ENCODE measurements at regions not wholly inside any gene's neighbourhood (a gene's known extent, or its start where the extent isn't known, plus 50 kb on each side); places are given as distances from the start of the nearest gene placed in this dataset.

GRCh38 chr12:92571844-92572543, 130.8 kb upstream of the PLEKHG7 start:
- Histone ChIP-seq H3K4me3 (replicated peaks; ENCODE audit: low read depth, low read length) (no peak overlapping the region), H3K27me3 (replicated peaks; ENCODE audit: control insufficient read depth, insufficient read depth, low read length) (no peaks in the 10 kb centered on the region), H3K36me3 (ENCODE audit: control insufficient read depth, insufficient read depth, low read length) (0 out of 2 replicates have a peak, but pooled peaks cover 2% of the 10 kb centered on the region)
- TF ChIP-seq CTCF (IDR thresholded peaks at IDR 0.05; ENCODE audit: insufficient read depth, low read length, poor library complexity, severe bottlenecking) = no peak
- DNase-seq (ENCODE audit: extremely low read depth, insufficient read length) = no peak

GRCh38 chr12:92571169-92571568, 131.6 kb upstream of the PLEKHG7 start:
- DNase-seq (ENCODE audit: extremely low read depth, insufficient read length) = no peak
- Histone ChIP-seq H3K4me3 (replicated peaks; ENCODE audit: low read depth, low read length) (no peak overlapping the region), H3K36me3 (ENCODE audit: control insufficient read depth, insufficient read depth, low read length) (0 out of 2 replicates have a peak, but pooled peaks cover 2% of the 10 kb centered on the region), H3K27me3 (replicated peaks; ENCODE audit: control insufficient read depth, insufficient read depth, low read length) (no peaks in the 10 kb centered on the region)
- no peak for TF ChIP-seq CTCF (IDR thresholded peaks at IDR 0.05; ENCODE audit: insufficient read depth, low read length, poor library complexity, severe bottlenecking)

- TF ChIP-seq CTCF (IDR thresholded peaks at IDR 0.05; ENCODE audit: insufficient read depth, low read length, poor library complexity, severe bottlenecking) = peak; percentile 53
- Histone ChIP-seq H3K4me3 (replicated peaks; ENCODE audit: low read depth, low read length) (no peak overlapping the region), H3K27me3 (replicated peaks; ENCODE audit: control insufficient read depth, insufficient read depth, low read length) (no peaks in the 10 kb centered on the region), H3K36me3 (ENCODE audit: control insufficient read depth, insufficient read depth, low read length) (peaks cover 2% of the 10 kb centered on the region; the same call in 1 of the 2 replicates)
- peak; percentile 70 for DNase-seq (ENCODE audit: extremely low read depth, insufficient read length)
Measured at GRCh38 chr12:92570056-92570753, 132.6 kb upstream of the PLEKHG7 start.

GRCh38 chr12:92568691-92569090, 134.1 kb upstream of the PLEKHG7 start:
- Histone ChIP-seq H3K4me3 (replicated peaks; ENCODE audit: low read depth, low read length) (no peak overlapping the region), H3K27me3 (replicated peaks; ENCODE audit: control insufficient read depth, insufficient read depth, low read length) (no peaks in the 10 kb centered on the region), H3K36me3 (ENCODE audit: control insufficient read depth, insufficient read depth, low read length) (peaks cover 2% of the 10 kb centered on the region; the same call in 1 of the 2 replicates)
- TF ChIP-seq CTCF (IDR thresholded peaks at IDR 0.05; ENCODE audit: insufficient read depth, low read length, poor library complexity, severe bottlenecking) = no peak
- DNase-seq (ENCODE audit: extremely low read depth, insufficient read length) = no peak

- TF ChIP-seq CTCF (IDR thresholded peaks at IDR 0.05; ENCODE audit: insufficient read depth, low read length, poor library complexity, severe bottlenecking) = no peak
- no peak for DNase-seq (ENCODE audit: extremely low read depth, insufficient read length)
- H3K27me3 ChIP-seq (replicated peaks; ENCODE audit: control insufficient read depth, insufficient read depth, low read length) = no peaks in the 10 kb centered on the region
- no peaks in the 10 kb centered on the region; the same call in 1 of the 2 replicates for H3K36me3 ChIP-seq (ENCODE audit: control insufficient read depth, insufficient read depth, low read length)
- H3K4me3 ChIP-seq (replicated peaks; ENCODE audit: low read depth, low read length) = no peak overlapping the region
Measured at GRCh38 chr12:92566448-92567019, 136.3 kb upstream of the PLEKHG7 start.

All from GM06990 (cell line).